ENCODE measurements at regions not wholly inside any gene's neighbourhood (a gene's known extent, or its start where the extent isn't known, plus 50 kb on each side); places are given as distances from the start of the nearest gene placed in this dataset.

GRCh38 chr13:53121919-53122318 is 93.3 kb downstream of the OLFM4 start:
- Histone ChIP-seq H4K20me1 (replicated peaks in 1 of 2; ENCODE audit: control insufficient read depth in 1 of 2, insufficient read depth in 2 of 2, low read length in 2 of 2) (no peaks in the 10 kb centered on the region), H2AK5ac (ENCODE audit: low read depth, low read length) (no peak overlapping the region), H2BK5ac (ENCODE audit: low read depth, low read length) (no peak overlapping the region), H3K36me3 (ENCODE audit: control insufficient read depth in 2 of 4, insufficient read depth in 4 of 4, low read length in 3 of 4) (no peaks in the 10 kb centered on the region), H4K5ac (ENCODE audit: insufficient read length, low read depth, low read length) (no peak overlapping the region), H3K56ac (replicated peaks; ENCODE audit: insufficient read length, low read depth, low read length) (no peak overlapping the region), H3K18ac (ENCODE audit: extremely low read depth, low read length) (no peak overlapping the region; the same call in 1 of the 2 replicates), H3K4me2 (ENCODE audit: insufficient read depth in 1 of 2, low read depth in 2 of 2, low read length in 2 of 2) (peak overlapping the region in 1 of 2 experiments; percentile 50; a peak in 1 of 4 replicates), H2BK20ac (ENCODE audit: low read length) (no peak overlapping the region), H3K27ac (ENCODE audit: low read depth, low read length) (no peak overlapping the region), H3K4me3 (ENCODE audit: extremely low read depth in 1 of 4, insufficient read depth in 2 of 4, low read depth in 3 of 4, low read length in 4 of 4) (no peak overlapping the region; a peak in 1 of 8 replicates), H3K27me3 (replicated peaks in 1 of 4; ENCODE audit: control insufficient read depth in 3 of 4, extremely low read depth in 1 of 4, insufficient read depth in 3 of 4, low read length in 3 of 4) (no peaks in the 10 kb centered on the region), H3K79me2 (ENCODE audit: control insufficient read depth in 1 of 2, insufficient read depth in 2 of 2, low read length in 2 of 2) (no peaks in the 10 kb centered on the region), H2AFZ (ENCODE audit: low read length) (no peak overlapping the region), H3K9me3 (ENCODE audit: insufficient read depth in 2 of 2, low read depth in 1 of 2, low read length in 1 of 2) (0 out of 4 replicates have a peak, but pooled peaks cover 0 to 7% of the 10 kb centered on the region in 2 experiments), H3K4me1 (replicated peaks in 1 of 4; ENCODE audit: control insufficient read depth in 3 of 4, insufficient read depth in 4 of 4, low read length in 3 of 4) (peaks cover 0 to 7% (median 0%) of the 10 kb centered on the region in 4 experiments; a peak in 3 of 7 replicates), H4K91ac (replicated peaks; ENCODE audit: insufficient read length, low read length) (no peak overlapping the region), H3K23ac (ENCODE audit: insufficient read length) (no peak overlapping the region), H3K9ac (replicated peaks in 1 of 4; ENCODE audit: extremely low read depth in 1 of 4, low read depth in 3 of 4, low read length in 3 of 4) (no peak overlapping the region), H2BK12ac (ENCODE audit: low read depth, low read length) (no peak overlapping the region), H2BK120ac (replicated peaks; ENCODE audit: low read depth, low read length) (no peak overlapping the region), H3K14ac (ENCODE audit: insufficient read length) (no peak overlapping the region), H3K4ac (replicated peaks; ENCODE audit: insufficient read length, low read depth, low read length) (no peak overlapping the region), H2BK15ac (ENCODE audit: low read length) (no peak overlapping the region), H3K79me1 (ENCODE audit: low read depth, low read length) (no peaks in the 10 kb centered on the region), H3K23me2 (ENCODE audit: low read depth, low read length) (no peaks in the 10 kb centered on the region), H4K8ac (ENCODE audit: extremely low read depth, insufficient read depth, low read length) (no peak overlapping the region)
- CTCF ChIA-PET (ENCODE audit: partially characterized antibody), result no interaction called here
- DNase-seq (ENCODE audit: low read depth in 1 of 2, low spot score in 2 of 2) (no peak), FAIRE-seq (no peak)
- WGBS, 2 experiments (ENCODE audit: extremely low coverage in 1 of 2, insufficient coverage in 1 of 2, insufficient read length in 1 of 2, insufficient replicate concordance in 2 of 2, low coverage in 1 of 2, low lambda C conversion rate in 2 of 2, missing lambda C conversion rate in 1 of 2), result 68% methylated on average over 2 of the region's 2 CpGs; no CpG with 5 or more reads in 1 of the 2 experiments
- POLR2A ChIA-PET (ENCODE audit: partially characterized antibody), result no interaction called here
- TF ChIP-seq ZNF274 (IDR thresholded peaks at IDR 0.05; ENCODE audit: borderline replicate concordance, extremely low read depth, low read length), result no peak
- no peak for TF ChIP-seq POU5F1 (IDR thresholded peaks at IDR 0.05; ENCODE audit: low read depth, low read length)
